Loucy (cell line): ENCODE measurements at regions not wholly inside any gene's neighbourhood (a gene's known extent, or its start where the extent isn't known, plus 50 kb on each side); places are given as distances from the start of the nearest gene placed in this dataset.

ENCODE experiments used
- H2AFZ ChIP-seq: fragments of 200-600 bp; sonication (generic); 2 replicates; pipeline ENCODE4 v1.6.0; 2016; ENCODE audit warnings: antibody characterized with exemption, mild to moderate bottlenecking, low read length, moderate library complexity
- H3F3A ChIP-seq: fragments of 200-600 bp; 2 replicates; pipeline ENCODE4 v1.6.0; 2016; ENCODE audit warnings: antibody characterized with exemption, low read depth, mild to moderate bottlenecking
- H3K27me3 ChIP-seq: fragments of 200-600 bp; sonication (generic); 2 replicates; pipeline ENCODE4 v1.6.1; 2014; ENCODE audit warnings: low read length, mild to moderate bottlenecking; ENCODE audit not compliant: insufficient read depth, poor library complexity, severe bottlenecking
- H3K36me3 ChIP-seq: fragments of 200-600 bp; sonication (generic); 2 replicates; pipeline ENCODE4 v1.6.1; 2016; ENCODE audit warnings: low read length; ENCODE audit not compliant: insufficient read depth
- H3K4me1 ChIP-seq: fragments of 200-600 bp; sonication (generic); 2 replicates; pipeline ENCODE4 v1.5.1; 2014; ENCODE audit warnings: low read length, mild to moderate bottlenecking; ENCODE audit not compliant: insufficient read depth, poor library complexity, severe bottlenecking
- H3K4me2 ChIP-seq: fragments of 200-600 bp; sonication (generic); 2 replicates; pipeline ENCODE4 v1.6.0; 2014; ENCODE audit warnings: antibody characterized with exemption, low read length, low read depth, mild to moderate bottlenecking; ENCODE audit not compliant: poor library complexity, severe bottlenecking
- H3K4me3 ChIP-seq: fragments of 200-600 bp; sonication (generic); 2 replicates; pipeline ENCODE4 v1.5.1; 2014; ENCODE audit warnings: low read length, mild to moderate bottlenecking, mixed read lengths; ENCODE audit not compliant: poor library complexity, severe bottlenecking
- H3K79me2 ChIP-seq: fragments of 200-600 bp; sonication (generic); 2 replicates; pipeline ENCODE4 v1.6.1; 2014; ENCODE audit warnings: low read length; ENCODE audit not compliant: insufficient read depth
- H3K9ac ChIP-seq: fragments of 200-600 bp; sonication (generic); 2 replicates; pipeline ENCODE4 v1.6.0; 2014; ENCODE audit warnings: mild to moderate bottlenecking, low read depth, low read length, moderate library complexity; ENCODE audit not compliant: poor library complexity, severe bottlenecking
- H3K9me2 ChIP-seq: fragments of 200-600 bp; sonication (generic); replicated peaks from 2 replicates; pipeline ENCODE4 v1.6.1; 2016; ENCODE audit warnings: low read depth, low read length, mixed read lengths
- H3K9me3 ChIP-seq: fragments of 200-600 bp; sonication (generic); 2 replicates; pipeline ENCODE4 v1.6.1; 2014; ENCODE audit warnings: mild to moderate bottlenecking, antibody characterized with exemption, low read length, low read depth; ENCODE audit not compliant: insufficient read depth
- H4K20me1 ChIP-seq: fragments of 200-600 bp; sonication (generic); 2 replicates; pipeline ENCODE4 v1.6.0; 2014; ENCODE audit warnings: antibody characterized with exemption, low read length, mild to moderate bottlenecking; ENCODE audit not compliant: insufficient read depth, poor library complexity, severe bottlenecking
- EZH2phosphoT487 ChIP-seq: fragments of 200-600 bp; IDR thresholded peaks from 2 replicates; pipeline ENCODE4 v1.6.1; 2018; ENCODE audit warnings: antibody characterized with exemption, mild to moderate bottlenecking, moderate library complexity, borderline replicate concordance
- TF ChIP-seq, protein P1 (sequence below): fragments of 200-600 bp; sonication (generic); conservative IDR thresholded peaks from 2 replicates; pipeline ENCODE4 v1.5.1; 2014; ENCODE audit warnings: mild to moderate bottlenecking, antibody characterized with exemption, low read length

DNA sequence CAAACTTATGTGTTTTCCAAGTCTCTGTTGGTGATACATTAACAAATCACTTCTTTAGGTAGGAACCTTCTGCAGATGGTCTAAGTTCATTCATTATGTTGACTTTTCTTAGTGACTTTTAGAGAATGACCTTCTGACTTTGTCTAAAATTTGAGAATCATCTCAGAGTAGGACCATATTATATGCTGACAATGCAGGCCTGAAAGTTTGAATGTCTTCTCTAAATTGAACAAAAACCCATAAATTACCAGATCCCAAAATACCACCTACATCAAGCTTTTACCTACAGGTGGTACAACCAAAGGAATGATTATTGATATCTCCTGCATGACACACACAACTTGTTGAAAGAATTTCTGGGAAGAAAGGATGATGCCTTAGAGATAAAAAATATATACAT, 191.5 kb downstream of the SOD2 start:
- H3K79me2 ChIP-seq = no peaks in the 10 kb centered on the region
- H3K27me3 ChIP-seq = no peaks in the 10 kb centered on the region
- no peaks in the 10 kb centered on the region for H3K36me3 ChIP-seq
- peaks cover 7% of the 10 kb centered on the region; the same call in 1 of the 2 replicates for H3K9me3 ChIP-seq
- no peak overlapping the region for H3K9ac ChIP-seq
- H2AFZ ChIP-seq = no peak overlapping the region
- H3K4me3 ChIP-seq = no peak overlapping the region
- no peak for TF ChIP-seq EZH2phosphoT487
- TF ChIP-seq, protein P1, sequence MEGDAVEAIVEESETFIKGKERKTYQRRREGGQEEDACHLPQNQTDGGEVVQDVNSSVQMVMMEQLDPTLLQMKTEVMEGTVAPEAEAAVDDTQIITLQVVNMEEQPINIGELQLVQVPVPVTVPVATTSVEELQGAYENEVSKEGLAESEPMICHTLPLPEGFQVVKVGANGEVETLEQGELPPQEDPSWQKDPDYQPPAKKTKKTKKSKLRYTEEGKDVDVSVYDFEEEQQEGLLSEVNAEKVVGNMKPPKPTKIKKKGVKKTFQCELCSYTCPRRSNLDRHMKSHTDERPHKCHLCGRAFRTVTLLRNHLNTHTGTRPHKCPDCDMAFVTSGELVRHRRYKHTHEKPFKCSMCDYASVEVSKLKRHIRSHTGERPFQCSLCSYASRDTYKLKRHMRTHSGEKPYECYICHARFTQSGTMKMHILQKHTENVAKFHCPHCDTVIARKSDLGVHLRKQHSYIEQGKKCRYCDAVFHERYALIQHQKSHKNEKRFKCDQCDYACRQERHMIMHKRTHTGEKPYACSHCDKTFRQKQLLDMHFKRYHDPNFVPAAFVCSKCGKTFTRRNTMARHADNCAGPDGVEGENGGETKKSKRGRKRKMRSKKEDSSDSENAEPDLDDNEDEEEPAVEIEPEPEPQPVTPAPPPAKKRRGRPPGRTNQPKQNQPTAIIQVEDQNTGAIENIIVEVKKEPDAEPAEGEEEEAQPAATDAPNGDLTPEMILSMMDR = no peak
- no peaks in the 10 kb centered on the region for H3F3A ChIP-seq
- H3K4me1 ChIP-seq = no peaks in the 10 kb centered on the region
- no peaks in the 10 kb centered on the region for H4K20me1 ChIP-seq
- no peaks in the 10 kb centered on the region for H3K9me2 ChIP-seq
- H3K4me2 ChIP-seq = no peak overlapping the region

DNA sequence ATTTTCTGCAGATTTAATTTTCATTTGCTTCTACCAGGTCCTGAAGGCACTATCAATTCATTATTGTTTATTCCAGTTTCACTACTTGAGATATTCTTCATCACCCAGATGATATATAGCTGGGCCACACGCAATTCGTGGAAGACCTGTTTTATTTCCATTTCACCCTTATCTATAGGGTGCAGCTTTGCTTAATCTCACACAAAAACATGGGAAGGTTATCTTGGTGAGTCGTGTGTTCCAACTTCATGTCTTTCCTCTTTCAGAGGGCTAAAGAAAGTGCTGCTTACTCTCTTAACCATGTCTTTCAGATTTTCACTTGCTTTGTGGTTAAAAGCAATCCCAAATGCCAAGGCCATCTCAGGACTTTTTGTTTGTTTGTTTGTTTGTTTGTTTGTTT, 194.0 kb downstream of the SOD2 start:
- no peaks in the 10 kb centered on the region for H3K27me3 ChIP-seq
- TF ChIP-seq, protein P1 = no peak
- no peak for TF ChIP-seq EZH2phosphoT487
- no peak overlapping the region for H3K4me2 ChIP-seq
- no peaks in the 10 kb centered on the region for H3K4me1 ChIP-seq
- no peak overlapping the region for H3K9ac ChIP-seq
- H3K4me3 ChIP-seq = no peak overlapping the region
- no peaks in the 10 kb centered on the region for H3F3A ChIP-seq
- H3K36me3 ChIP-seq = no peaks in the 10 kb centered on the region
- H4K20me1 ChIP-seq = no peaks in the 10 kb centered on the region
- peaks cover 7% of the 10 kb centered on the region; the same call in 1 of the 2 replicates for H3K9me3 ChIP-seq
- H3K9me2 ChIP-seq = no peaks in the 10 kb centered on the region
- H2AFZ ChIP-seq = no peak overlapping the region
- H3K79me2 ChIP-seq = no peaks in the 10 kb centered on the region

DNA sequence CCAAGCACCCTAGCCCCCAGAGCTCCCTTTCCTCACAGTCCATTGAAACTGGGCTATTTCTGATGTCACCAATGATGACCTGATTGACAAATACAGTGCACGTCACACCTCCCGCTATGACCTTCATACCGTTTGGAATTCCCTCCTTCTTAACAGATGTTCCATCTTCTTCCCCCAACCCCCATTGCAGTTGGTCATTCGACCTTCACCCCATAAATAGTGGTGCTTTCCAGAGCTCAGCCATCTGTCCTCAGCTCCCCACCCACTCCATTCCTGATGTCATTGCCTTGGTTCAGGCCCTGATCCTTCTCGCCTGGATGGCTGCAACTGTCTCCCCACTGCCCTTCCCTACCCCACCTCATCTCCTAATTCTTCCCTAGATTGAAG, 198.5 kb downstream of the SOD2 start:
- no peaks in the 10 kb centered on the region for H3K36me3 ChIP-seq
- TF ChIP-seq, protein P1 = no peak
- TF ChIP-seq EZH2phosphoT487 = no peak
- no peaks in the 10 kb centered on the region for H4K20me1 ChIP-seq
- H3K4me2 ChIP-seq = no peak overlapping the region
- no peak overlapping the region for H3K9ac ChIP-seq
- H3K4me3 ChIP-seq = no peak overlapping the region
- H2AFZ ChIP-seq = no peak overlapping the region
- no peaks in the 10 kb centered on the region for H3K27me3 ChIP-seq
- H3K4me1 ChIP-seq = no peaks in the 10 kb centered on the region
- H3K79me2 ChIP-seq = no peaks in the 10 kb centered on the region
- no peaks in the 10 kb centered on the region for H3F3A ChIP-seq
- no peaks in the 10 kb centered on the region for H3K9me2 ChIP-seq
- H3K9me3 ChIP-seq = peaks cover 7% of the 10 kb centered on the region; the same call in 1 of the 2 replicates
